Thyroid gland (tissue), 4 donors: ENCODE measurements at regions not wholly inside any gene's neighbourhood (a gene's known extent, or its start where the extent isn't known, plus 50 kb on each side); places are given as distances from the start of the nearest gene placed in this dataset.

Experiments
- POLR2A ChIP-seq, 2 donors: fragments of 450-650 bp; IDR thresholded peaks; one replicate each; pipeline ENCODE4 v1.6.1; 2017; ENCODE audit warnings: antibody characterized with exemption in 2 of 2, mild to moderate bottlenecking in 2 of 2, moderate library complexity in 1 of 2
- TF ChIP-seq, protein P1 (sequence below), 6 experiments: fragments of 200-600 bp in 3 of 6; fragments of 450-650 bp in 3 of 6; sonication (generic) in 3 of 6; IDR thresholded peaks; one replicate each; pipeline ENCODE4 v1.5.1; 2016 to 2019; ENCODE audit warnings: antibody characterized with exemption in 6 of 6, mild to moderate bottlenecking in 2 of 6, inconsistent platforms in 1 of 6, moderate library complexity in 1 of 6

DNA sequence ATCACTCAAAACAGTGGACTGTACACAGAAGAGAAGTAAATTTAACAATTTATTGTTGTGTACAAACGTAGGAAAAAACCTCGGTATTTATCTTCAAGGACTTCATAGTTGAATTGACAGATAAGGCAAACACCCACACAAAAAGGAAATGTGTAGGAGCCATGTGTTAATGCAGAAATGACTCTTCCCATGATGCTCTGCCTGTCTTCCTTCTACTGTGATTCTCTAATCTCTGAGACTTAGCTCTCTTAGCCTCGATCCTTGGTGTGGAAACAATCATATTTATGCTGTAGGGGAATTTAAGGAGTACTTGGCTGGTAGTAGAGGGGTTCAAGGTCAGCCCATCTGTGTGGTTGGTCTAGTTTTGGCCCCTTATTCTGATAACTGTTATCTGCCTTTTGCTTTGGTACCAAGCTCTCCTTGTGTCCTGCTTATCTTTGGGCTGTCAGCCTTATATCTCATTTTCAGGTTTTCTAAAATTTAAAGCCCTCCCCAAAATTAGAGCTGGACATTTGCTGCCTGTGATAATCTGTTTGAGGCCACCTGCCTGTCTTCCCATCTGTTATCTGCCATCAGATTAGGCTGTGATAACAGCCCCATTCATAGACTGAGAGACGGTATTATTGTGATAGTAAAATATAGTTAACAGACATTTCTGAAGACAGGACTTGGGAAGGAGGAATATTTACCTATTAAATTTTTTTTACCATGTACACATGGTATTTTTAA, 81.7 kb downstream of the GPR85 start:
- TF ChIP-seq, protein P1, sequence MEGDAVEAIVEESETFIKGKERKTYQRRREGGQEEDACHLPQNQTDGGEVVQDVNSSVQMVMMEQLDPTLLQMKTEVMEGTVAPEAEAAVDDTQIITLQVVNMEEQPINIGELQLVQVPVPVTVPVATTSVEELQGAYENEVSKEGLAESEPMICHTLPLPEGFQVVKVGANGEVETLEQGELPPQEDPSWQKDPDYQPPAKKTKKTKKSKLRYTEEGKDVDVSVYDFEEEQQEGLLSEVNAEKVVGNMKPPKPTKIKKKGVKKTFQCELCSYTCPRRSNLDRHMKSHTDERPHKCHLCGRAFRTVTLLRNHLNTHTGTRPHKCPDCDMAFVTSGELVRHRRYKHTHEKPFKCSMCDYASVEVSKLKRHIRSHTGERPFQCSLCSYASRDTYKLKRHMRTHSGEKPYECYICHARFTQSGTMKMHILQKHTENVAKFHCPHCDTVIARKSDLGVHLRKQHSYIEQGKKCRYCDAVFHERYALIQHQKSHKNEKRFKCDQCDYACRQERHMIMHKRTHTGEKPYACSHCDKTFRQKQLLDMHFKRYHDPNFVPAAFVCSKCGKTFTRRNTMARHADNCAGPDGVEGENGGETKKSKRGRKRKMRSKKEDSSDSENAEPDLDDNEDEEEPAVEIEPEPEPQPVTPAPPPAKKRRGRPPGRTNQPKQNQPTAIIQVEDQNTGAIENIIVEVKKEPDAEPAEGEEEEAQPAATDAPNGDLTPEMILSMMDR (IDR thresholded peaks at IDR 0.05), result no peak
- no peak for TF ChIP-seq POLR2A (IDR thresholded peaks at IDR 0.05)
